NCI-H82 treated with DMSO at 0.1 percent for 48 hours (cell line): ENCODE measurements at regions not wholly inside any gene's neighbourhood (a gene's known extent, or its start where the extent isn't known, plus 50 kb on each side); places are given as distances from the start of the nearest gene placed in this dataset.
"Not testable (repeated sequence)": the region's sequence is repeated elsewhere in the genome, so short reads cannot be mapped to it uniquely, and the experiment has no call there.

Experiments
- DNase-seq: peaks from one replicate; lab custom pipeline; 2025; ENCODE audit not compliant: unreplicated experiment; lab: John Stamatoyannopoulos, UW

DNA sequence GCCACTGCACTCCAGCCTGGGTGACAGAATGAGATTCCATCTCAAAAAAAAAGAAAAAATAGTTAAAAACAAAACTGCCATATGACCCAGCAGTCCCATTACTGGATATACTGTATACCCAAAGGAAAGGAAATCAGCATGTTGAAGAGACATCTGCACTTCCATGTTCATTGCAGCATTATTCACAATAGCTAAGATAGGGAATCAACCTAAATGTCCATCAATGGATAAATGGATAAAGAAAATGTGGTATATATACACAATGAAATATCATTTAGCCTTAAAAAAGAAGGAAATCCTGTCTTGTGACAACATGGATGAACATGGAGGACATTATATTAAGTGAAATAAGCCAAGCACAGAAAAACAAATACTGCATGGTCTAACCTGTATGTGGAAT is 160.7 kb downstream of the DUSP6 start:
- DNase-seq, result not testable (repeated sequence)

DNA sequence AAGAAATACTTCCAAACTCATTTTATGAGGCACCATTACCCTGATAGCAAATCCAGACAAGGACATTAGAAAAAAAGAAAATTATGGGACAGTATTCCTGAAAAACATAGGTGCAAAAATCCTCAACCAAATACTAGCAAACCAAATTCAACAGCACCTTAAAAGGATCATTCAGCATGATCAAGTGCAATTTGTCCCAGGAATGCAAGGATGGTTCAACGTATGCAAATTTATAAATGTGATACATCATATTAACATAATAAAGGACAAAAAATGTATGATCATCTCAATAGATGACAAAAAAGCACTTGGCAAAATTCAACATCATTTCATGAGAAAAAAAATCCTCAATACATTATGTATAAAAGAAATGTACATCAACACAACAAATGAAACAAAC is 162.9 kb downstream of the DUSP6 start:
- DNase-seq, result no peak

DNA sequence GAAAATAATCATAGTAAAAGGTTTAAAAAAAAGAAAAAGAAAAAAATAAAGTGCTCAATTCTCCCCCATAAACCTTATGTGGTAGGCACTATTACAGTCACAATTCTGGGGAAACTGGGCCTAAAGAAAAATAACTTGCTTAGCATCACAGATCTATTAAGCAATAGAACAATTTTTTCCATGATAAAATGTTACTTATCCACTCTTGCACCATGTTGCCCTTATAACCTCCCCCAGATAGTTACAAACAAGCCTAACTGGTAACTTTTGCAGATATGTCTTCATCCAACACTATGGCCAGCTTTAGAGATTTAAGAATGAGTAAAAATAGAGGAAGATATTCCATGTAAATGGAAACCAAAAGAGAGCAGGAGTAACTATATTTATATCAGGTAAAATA is 164.8 kb downstream of the DUSP6 start:
- no peak for DNase-seq

DNA sequence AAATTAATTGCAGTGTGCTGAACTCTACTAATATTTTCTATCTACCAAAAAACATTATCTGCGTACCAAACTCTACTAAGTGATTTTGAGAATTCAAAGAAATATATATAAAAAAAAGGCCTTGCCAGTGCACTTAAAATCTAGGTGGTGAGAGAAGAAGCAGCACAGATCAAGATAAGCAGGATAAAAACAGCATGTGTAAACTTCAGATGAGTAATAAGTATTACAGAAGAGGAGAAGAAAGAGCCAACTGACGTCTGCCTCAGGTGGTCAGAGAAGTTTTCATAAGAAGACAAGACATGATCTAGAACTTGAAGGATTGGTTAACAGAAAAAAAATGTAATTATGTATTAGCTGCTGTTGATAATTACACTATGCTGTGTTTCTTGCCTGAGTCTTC is 166.4 kb downstream of the DUSP6 start:
- DNase-seq, result no peak

DNA sequence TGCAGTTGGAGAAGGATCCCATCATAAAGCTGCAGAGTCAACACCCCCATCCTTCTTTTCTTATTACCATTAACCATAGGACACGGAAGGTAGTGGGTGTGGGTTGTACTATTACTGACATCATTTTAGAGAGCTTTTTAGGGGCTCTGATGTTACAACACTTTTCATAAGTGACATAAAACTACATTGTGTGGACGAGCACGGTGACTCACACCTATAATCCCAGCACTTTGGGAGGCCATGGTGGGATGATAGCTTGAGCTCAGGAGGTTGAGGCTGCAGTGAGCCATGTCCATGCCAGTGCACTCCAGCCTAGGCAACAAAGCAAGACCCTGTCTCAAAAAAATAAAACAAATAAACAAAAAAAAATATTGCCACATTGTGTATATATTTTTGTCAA is 167.1 kb downstream of the DUSP6 start:
- no peak for DNase-seq

DNA sequence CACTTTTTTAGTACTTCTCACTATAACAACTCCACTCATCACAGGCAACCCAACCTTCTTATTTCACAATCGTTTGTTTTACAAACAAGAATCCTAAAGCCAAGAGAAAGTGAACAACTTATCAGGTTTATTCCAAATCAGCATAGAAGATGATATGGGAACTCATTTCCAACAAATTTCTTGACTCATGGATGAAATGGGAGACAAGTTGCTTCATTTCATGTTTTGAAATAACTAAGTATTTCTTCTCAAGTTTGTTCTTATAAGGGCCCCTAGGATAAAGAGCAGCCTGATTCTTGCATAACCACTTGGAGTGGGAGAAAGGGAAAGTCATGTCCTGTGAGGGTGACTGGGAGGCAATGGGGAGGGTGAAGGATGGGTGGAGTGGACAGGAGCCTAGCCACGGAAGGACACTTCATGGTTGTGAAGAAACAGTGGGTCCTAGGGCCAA is 168.3 kb downstream of the DUSP6 start:
- DNase-seq, result no peak

DNA sequence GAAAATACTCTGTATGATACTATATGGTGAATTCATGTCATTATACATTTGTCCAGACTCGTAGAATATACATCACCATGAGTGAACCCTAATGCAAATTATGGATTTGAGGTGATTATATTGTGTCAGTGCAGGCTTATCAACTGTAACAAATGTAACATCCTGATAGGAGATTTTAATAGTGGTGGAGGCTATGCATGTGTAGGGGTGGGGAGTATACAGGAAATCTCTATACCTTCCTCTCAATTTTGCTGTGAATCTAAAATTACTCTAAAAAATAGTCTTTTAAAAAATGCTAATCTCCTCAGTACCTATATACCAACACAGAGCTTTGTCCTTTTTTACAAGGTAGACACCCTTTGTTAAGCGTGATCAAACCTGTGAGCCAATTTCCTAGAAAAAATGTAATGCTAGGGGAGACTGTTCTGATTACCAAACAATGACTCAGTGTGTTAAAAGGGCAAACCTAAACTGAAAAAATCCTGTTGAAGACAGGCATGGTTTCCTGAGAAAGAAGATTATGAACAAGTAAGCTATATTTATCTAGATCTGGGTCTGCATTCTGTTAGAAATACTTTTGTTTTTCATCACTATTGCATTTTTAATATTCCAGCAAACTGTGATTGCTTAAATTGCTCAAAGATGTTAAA is 170.9 kb downstream of the DUSP6 start:
- DNase-seq, result no peak

DNA sequence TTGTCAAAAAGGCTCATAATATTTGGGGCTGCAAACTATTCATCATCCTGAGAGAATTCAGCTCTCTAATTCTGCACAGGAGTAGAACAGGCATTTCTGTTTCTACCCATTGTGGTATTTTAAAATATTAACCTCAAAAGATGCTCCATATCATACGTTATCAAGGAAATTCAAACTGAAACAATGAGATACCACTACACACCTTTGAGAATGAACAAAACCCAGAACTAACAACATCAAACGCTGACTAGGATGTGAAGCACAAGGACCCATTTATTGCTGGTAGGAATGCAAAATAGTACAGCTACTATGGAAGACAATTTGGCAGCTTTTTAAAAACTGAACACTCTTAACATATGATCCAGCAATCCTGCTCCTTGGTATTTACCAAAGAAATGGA is 171.8 kb downstream of the DUSP6 start:
- DNase-seq, result no peak

DNA sequence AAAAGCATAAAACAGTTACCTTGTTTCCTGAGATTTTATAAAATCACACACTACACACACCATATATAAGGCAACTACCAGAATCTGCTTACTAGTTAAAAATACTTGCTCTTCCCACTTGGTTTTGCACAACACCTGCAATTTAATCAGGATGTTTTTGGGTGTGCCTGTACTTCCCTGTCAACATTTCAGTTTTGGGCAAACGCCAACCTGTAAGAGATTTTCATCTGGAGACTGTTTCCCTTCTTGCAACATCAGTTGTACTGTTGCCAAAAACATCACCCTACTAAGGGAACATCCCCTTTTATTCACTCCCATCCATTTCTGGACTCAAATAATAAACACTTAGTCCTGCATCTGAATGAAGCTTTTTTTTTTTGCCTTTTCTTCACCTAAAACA is 172.3 kb downstream of the DUSP6 start:
- no peak for DNase-seq

DNA sequence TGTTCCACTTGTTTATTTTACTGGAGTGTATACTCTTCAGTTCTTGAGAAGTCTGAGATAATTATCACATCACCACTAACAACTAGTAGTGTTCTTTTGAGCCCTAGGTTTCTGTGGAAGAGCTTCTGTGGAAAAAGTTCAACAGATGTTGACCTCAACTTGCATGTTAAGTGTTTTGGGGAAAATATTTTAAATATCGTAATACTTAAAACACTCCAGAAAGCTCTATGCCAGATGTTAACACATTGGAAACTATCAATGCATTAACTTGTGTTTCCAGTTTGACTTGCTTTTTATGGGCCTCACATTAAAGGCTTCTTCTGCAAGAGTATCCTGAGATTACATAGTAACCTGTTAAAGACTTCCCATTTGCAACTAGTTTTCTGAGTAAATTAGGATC is 173.1 kb downstream of the DUSP6 start:
- no peak for DNase-seq

DNA sequence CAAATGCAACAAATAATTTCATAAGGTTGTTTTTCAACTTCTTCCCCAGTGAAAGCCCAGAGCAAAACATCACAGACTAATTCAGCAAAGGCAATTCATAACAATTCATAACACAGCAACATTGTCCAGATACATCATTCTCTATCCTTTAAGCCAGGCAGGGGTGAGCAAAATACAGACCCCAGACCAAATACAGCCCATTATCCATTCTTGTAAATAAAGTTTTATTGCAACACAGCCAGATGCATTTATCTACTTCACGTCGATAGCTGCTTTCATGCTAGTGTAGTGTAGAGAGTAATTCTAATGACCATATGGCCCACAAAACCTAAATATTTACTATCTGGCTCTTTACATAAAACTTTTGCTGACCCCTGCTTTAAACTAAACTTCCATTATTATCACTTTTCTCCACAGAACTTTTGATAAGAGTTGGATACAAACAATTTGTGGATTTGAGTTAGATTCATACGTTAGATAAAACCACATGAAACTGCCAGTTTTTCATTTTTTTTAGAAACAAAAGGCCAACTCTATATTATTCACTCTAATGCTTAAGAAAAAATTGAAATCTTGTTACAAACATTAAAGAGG is 174.4 kb downstream of the DUSP6 start:
- DNase-seq, result no peak

DNA sequence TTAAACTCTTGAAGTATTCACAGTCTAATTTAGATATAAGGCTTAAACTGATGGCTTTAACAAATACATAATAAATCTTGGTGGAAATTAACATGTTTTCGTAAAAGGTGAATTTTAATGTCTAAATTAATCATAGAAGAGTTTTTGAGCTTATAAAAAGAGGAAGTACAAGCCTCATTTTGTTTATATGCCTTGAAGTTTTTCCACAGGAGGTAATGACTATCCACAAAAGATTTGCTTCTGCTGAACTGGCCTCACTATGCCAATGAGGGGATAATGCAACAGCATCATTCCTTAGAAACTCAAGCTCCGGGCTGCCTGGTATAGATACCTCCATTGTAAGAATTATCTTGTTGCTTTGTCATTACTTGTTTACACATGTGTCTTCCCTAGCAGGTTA is 175.6 kb downstream of the DUSP6 start:
- no peak for DNase-seq

DNA sequence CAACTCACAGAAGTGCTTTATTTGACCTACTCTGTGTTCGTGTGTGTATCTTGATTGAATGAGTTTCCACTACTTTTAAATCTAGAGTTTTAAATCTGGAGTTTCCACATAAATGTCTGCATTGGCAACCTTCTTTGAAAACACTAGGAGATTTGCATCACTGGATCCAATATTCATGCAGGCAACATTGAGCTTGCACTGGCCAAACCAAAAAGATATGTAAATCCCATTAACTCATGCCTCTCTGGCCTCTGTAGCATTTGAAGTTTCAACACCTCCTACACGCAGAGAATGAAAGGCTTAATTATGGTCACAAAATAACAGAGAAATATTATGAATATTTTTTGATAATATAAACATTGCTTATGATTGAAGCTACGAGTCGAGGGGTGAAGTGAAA is 178.6 kb downstream of the DUSP6 start:
- no peak for DNase-seq

DNA sequence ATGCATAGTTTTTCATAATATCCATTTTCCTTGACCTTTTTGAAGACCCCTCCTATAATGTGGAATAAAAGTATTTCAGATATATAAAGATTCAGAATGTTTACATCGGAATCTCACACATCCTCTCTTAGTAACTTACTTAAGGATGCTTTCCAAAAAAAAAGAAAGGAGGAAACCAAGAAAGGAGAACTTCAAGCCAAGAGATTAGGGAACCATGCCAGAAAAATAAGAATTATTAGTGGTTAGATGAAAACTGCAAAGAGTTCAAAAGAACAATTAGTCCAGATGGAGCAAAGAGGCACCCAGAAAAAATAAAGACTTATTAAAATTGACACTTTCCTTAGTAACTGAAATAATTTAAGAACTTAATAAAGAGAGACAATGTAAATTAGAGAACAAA is 179.2 kb downstream of the DUSP6 start:
- DNase-seq, result no peak

DNA sequence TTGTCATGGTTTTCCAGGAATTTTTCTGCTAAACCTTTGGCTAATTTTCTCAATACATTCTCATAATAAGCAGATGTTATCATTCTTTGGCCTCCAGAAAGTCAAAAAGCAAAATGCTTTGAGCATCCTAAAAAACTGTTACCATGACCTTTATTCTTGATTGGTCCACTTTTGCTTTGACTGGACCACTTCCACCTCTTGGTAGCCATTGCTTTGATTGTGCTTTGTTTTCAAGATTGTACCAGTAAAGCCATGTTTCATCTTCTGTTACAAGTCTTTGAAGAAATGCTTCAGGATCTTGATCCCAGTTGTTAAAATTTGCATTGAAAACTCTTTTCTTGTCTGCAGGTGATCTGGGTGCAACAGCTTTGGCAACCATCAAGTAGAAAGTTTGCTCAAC is 180.1 kb downstream of the DUSP6 start:
- DNase-seq, result no peak

DNA sequence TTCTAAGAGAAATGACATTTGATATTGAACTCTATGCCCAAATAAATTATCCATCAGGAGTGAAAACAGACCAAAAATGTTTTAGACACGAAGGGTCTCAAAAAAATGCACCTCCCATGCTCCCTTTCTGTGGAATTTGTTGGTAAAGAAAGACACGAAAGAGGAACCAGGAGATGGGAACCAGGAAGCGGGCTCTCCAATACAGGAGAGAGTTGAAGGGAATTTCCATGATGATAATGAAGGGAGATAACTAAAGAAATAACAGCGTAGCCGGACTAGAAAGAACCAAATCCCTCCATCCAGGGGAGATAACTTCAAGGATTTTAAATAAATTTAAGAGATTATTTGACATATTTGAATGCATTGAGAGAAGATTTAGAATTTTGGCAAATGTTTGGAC is 183.0 kb downstream of the DUSP6 start:
- DNase-seq, result no peak

DNA sequence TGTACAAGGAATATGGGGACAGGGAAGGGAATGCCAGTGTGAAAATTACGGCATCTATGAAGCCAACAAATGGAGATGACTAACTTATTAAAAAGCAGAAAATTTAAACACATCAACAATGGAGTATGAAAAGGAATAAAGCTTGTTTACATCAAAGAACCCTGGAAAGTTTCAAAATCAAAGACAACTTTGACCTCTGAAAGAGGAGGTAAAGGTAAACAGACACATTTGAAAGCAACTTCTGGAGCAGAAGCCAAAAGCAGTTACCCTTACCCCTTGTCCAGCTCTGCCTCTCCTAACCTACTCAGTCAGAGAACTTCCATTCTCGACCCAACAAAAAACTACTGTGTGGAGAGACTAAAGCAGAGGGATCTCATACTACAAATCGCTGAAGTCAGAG is 184.3 kb downstream of the DUSP6 start:
- no peak for DNase-seq

DNA sequence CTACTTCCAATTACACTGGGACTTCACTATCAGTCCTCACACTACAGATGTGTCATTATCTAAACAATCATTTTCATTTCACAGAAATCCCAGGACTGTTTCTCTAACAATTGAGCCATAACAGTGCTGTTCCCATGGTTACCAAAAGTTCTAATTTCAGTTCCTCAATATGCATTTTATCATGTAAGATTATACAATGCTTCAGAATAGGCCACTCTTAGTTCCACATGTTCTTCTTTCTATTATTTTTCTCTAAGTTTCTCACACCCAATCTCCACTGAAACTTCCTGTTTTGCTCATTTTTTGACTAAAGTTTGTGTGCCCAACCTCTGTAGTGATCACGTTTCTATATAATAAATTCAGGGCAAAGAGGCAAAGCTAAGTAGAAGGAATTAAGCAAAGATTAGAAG is 185.8 kb downstream of the DUSP6 start:
- DNase-seq, result no peak

DNA sequence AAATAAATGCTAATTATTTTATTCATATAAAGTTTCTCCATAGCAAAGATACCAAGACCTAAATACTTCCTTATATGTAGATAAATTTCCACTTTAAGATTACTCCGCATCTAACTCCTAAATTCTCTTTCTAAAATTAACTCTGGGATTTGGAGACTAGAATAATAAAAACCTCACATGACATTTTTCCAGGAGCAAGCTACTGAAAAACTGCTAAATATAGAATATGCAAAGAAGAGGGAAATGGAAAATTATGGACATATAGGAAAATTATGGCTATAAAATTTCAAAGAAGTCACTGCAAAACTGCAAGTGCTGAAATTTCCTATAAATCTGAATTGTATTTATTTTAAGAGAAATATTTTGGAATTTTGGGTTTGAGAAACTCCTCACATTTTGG is 186.2 kb downstream of the DUSP6 start:
- DNase-seq, result no peak

DNA sequence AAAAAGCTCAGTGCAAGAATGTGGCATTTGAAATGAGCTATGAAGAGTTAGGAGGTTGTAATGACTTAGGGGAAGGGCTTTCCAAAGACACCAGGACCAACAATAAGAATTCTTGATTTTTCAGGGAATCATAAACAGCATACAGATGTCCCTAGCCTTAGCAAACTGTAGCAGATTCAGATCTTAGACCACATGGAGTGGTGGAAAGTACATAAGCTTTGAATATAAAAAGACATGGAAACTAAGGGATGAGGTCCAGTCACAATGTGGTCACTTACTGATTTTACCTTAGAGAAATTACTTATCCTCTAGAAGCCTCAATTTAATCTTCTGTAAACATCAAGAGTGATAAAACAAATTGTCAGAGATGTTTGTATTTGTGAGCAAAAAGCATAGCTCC is 186.6 kb downstream of the DUSP6 start:
- no peak for DNase-seq

DNA sequence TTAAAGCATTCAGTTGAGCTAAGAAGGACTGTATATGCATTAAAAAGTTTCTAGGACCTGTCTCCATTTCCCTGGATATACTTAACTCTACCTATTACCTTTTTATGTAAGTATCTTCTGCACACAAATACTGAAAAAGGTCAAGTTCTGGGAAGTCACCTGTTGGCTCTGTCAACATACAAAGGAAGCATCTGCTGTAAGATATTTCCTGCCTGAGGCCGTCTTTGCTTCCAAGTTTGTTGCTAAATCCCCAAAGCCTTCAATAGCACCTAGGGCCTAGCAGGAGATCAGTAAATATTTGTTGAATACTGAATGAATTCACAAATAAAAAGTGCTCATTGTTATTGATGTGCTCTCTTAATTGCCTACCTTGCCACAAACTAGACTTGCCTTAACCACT is 188.4 kb downstream of the DUSP6 start:
- DNase-seq, result no peak

DNA sequence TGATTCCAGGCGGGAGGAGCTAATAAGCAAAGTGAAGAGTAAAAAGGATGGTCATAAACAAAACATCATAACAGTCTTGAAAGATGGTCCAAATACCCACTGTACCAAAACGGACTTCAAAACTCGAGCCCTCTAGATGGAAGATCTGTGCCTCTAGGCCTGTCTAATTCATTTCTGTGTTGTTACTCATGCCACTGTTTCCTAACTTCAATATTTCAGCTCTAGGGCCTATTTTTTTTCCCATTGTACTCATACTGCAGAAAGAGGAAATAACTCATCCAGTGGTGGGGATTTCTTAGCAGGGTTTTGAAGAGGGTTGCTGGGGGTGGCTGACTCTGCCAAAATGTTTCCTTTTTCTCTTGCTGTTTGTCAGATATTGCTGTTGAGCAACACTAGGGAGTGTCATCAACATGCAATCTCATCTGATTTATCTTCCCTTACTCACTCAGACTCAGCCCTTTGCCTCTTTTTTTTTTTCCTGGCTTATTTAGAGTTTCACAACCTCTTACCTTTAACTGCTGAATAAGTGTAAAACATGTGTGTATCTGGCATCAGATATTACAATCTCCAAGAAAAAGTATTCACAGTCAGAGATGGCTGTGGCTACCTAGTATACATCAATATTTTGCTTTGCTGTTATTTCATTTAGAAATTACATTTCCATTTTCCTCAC is 189.6 kb downstream of the DUSP6 start:
- DNase-seq, result no peak

DNA sequence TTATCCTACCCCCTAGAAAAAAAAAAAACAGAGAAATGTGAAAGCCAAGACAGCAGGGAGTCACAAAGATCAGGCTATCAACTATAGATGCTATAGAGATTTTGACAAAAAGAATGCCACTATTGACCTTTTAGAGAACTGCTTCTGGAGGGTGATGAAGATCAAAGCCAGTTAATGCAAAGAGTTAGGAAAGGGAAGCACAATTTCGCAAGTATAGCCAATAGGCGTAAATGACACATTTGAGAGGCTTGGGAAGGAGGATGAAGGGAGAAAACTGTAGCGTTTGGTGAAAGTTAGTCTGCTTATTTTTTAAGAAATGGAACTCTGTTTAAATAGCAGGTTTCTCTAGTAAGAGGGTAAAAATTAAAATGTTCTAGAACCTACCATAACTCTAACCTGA is 190.7 kb downstream of the DUSP6 start:
- DNase-seq, result no peak
